HG02884 (cell line): ENCODE measurements at regions not wholly inside any gene's neighbourhood (a gene's known extent, or its start where the extent isn't known, plus 50 kb on each side); places are given as distances from the start of the nearest gene placed in this dataset.

Experiments
- ATAC-seq: cut with Tn5 transposase; IDR thresholded peaks from one replicate; pipeline ENCODE4 v1.9.1; 2021; ENCODE audit warnings: mild to moderate bottlenecking, moderate library complexity; ENCODE audit not compliant: unreplicated experiment

GRCh38 chr3:40642812-40643211 is 118.1 kb downstream of the ZNF621 start:
- ATAC-seq, result no peak

- no peak for ATAC-seq
These were observed 121.1 kb downstream of the ZNF621 start for GRCh38 chr3:40645883-40646282.

GRCh38 chr3:40649346-40649745 is 124.6 kb downstream of the ZNF621 start:
- no peak for ATAC-seq

GRCh38 chr3:40652072-40652471 is 127.3 kb downstream of the ZNF621 start:
- no peak for ATAC-seq

- no peak for ATAC-seq
These were observed 128.2 kb downstream of the ZNF621 start for GRCh38 chr3:40653001-40653400.

GRCh38 chr3:40653878-40654277 is 129.1 kb downstream of the ZNF621 start:
- no peak for ATAC-seq

- no peak for ATAC-seq
These were observed 130.8 kb downstream of the ZNF621 start for GRCh38 chr3:40655551-40655950.

GRCh38 chr3:40657623-40658022 is 132.9 kb downstream of the ZNF621 start:
- no peak for ATAC-seq

- ATAC-seq, result no peak
These were observed 133.5 kb downstream of the ZNF621 start for GRCh38 chr3:40658305-40658704.

- no peak for ATAC-seq
These were observed 135.8 kb downstream of the ZNF621 start for GRCh38 chr3:40660554-40660953.

- no peak for ATAC-seq
These were observed 136.5 kb downstream of the ZNF621 start for GRCh38 chr3:40661284-40661683.

- ATAC-seq, result no peak
These were observed 138.5 kb downstream of the ZNF621 start for GRCh38 chr3:40663280-40663679.

GRCh38 chr3:40669176-40669575 is 144.4 kb downstream of the ZNF621 start:
- ATAC-seq, result no peak

- ATAC-seq, result no peak
These were observed 148.1 kb downstream of the ZNF621 start for GRCh38 chr3:40672861-40673260.

- no peak for ATAC-seq
These were observed 152.6 kb downstream of the ZNF621 start for GRCh38 chr3:40677321-40677720.

- ATAC-seq, result no peak
These were observed 153.0 kb downstream of the ZNF621 start for GRCh38 chr3:40677749-40678148.

GRCh38 chr3:40679290-40679689 is 154.5 kb downstream of the ZNF621 start:
- ATAC-seq, result no peak

GRCh38 chr3:40680685-40681657 is 156.2 kb downstream of the ZNF621 start:
- peak; percentile 52 for ATAC-seq

- ATAC-seq, result no peak
These were observed 156.9 kb downstream of the ZNF621 start for GRCh38 chr3:40681658-40682055.

GRCh38 chr3:40689837-40690236 is 165.1 kb downstream of the ZNF621 start:
- ATAC-seq, result no peak

GRCh38 chr3:40690749-40691451 is 166.1 kb downstream of the ZNF621 start:
- ATAC-seq, result no peak

- no peak for ATAC-seq
These were observed 166.7 kb downstream of the ZNF621 start for GRCh38 chr3:40691452-40691861.
